ENCODE measurements at regions not wholly inside any gene's neighbourhood (a gene's known extent, or its start where the extent isn't known, plus 50 kb on each side); places are given as distances from the start of the nearest gene placed in this dataset.
"Not testable (repeated sequence)": the region's sequence is repeated elsewhere in the genome, so short reads cannot be mapped to it uniquely, and the experiment has no call there.

- H3K4me3 Mint-ChIP-seq: no peak overlapping the region
- H3K27ac Mint-ChIP-seq: no peak overlapping the region
- no peaks in the 10 kb centered on the region for H3K4me1 Mint-ChIP-seq
- DNase-seq: no peak
- intact Hi-C loops (cut with micrococcal nuclease): no loop called here
- H3K27me3 Mint-ChIP-seq: no peaks in the 10 kb centered on the region
- H3K36me3 Mint-ChIP-seq (ENCODE audit: low read depth): no peaks in the 10 kb centered on the region
- peaks cover 9% of the 10 kb centered on the region for H3K9me3 Mint-ChIP-seq
These were observed 709.1 kb upstream of the CHAC2 start for GRCh38 chr2:53058526-53058925.

GRCh38 chr2:53053937-53054336 lies 713.7 kb upstream of the CHAC2 start:
- intact Hi-C loops (cut with micrococcal nuclease): no loop called here
- Mint-ChIP-seq H3K4me1 (no peaks in the 10 kb centered on the region), H3K4me3 (no peak overlapping the region), H3K27ac (no peak overlapping the region), H3K36me3 (ENCODE audit: low read depth) (no peaks in the 10 kb centered on the region), H3K9me3 (no peaks in the 10 kb centered on the region), H3K27me3 (no peaks in the 10 kb centered on the region)
- no peak for DNase-seq

- intact Hi-C loops (cut with micrococcal nuclease): no loop called here
- no peaks in the 10 kb centered on the region for H3K4me1 Mint-ChIP-seq
- no peak for DNase-seq
- no peaks in the 10 kb centered on the region for H3K9me3 Mint-ChIP-seq
- no peaks in the 10 kb centered on the region for H3K36me3 Mint-ChIP-seq (ENCODE audit: low read depth)
- no peaks in the 10 kb centered on the region for H3K27me3 Mint-ChIP-seq
- no peak overlapping the region for H3K4me3 Mint-ChIP-seq
- no peak overlapping the region for H3K27ac Mint-ChIP-seq
These were observed 716.4 kb upstream of the CHAC2 start for GRCh38 chr2:53051157-53051556.

- H3K27ac Mint-ChIP-seq: no peak overlapping the region
- DNase-seq: no peak
- H3K4me3 Mint-ChIP-seq: no peak overlapping the region
- H3K9me3 Mint-ChIP-seq: no peaks in the 10 kb centered on the region
- H3K27me3 Mint-ChIP-seq: no peaks in the 10 kb centered on the region
- intact Hi-C loops (cut with micrococcal nuclease): no loop called here
- H3K36me3 Mint-ChIP-seq (ENCODE audit: low read depth): no peaks in the 10 kb centered on the region
- H3K4me1 Mint-ChIP-seq: no peaks in the 10 kb centered on the region
These were observed 726.9 kb upstream of the CHAC2 start for GRCh38 chr2:53040536-53041229.

GRCh38 chr2:53036196-53036595 lies 731.4 kb upstream of the CHAC2 start:
- Mint-ChIP-seq H3K4me3 (no peak overlapping the region), H3K27me3 (no peaks in the 10 kb centered on the region), H3K4me1 (no peaks in the 10 kb centered on the region), H3K9me3 (no peaks in the 10 kb centered on the region), H3K36me3 (ENCODE audit: low read depth) (no peaks in the 10 kb centered on the region), H3K27ac (no peak overlapping the region)
- no peak for DNase-seq
- intact Hi-C loops (cut with micrococcal nuclease): no loop called here

- no peaks in the 10 kb centered on the region for H3K4me1 Mint-ChIP-seq
- no peaks in the 10 kb centered on the region for H3K9me3 Mint-ChIP-seq
- no peak overlapping the region for H3K4me3 Mint-ChIP-seq
- intact Hi-C loops (cut with micrococcal nuclease): no loop called here
- no peaks in the 10 kb centered on the region for H3K27me3 Mint-ChIP-seq
- DNase-seq: no peak
- no peaks in the 10 kb centered on the region for H3K36me3 Mint-ChIP-seq (ENCODE audit: low read depth)
- H3K27ac Mint-ChIP-seq: no peak overlapping the region
These were observed 732.5 kb upstream of the CHAC2 start for GRCh38 chr2:53035153-53035552.

- Mint-ChIP-seq H3K27me3 (no peaks in the 10 kb centered on the region), H3K9me3 (no peaks in the 10 kb centered on the region), H3K36me3 (ENCODE audit: low read depth) (no peaks in the 10 kb centered on the region), H3K4me1 (no peaks in the 10 kb centered on the region), H3K4me3 (no peak overlapping the region), H3K27ac (no peak overlapping the region)
- intact Hi-C loops (cut with micrococcal nuclease): no loop called here
- no peak for DNase-seq
These were observed 734.2 kb upstream of the CHAC2 start for GRCh38 chr2:53033411-53033810.

GRCh38 chr2:53028746-53029423 lies 738.7 kb upstream of the CHAC2 start:
- intact Hi-C loops (cut with micrococcal nuclease): no loop called here
- H3K27me3 Mint-ChIP-seq: no peaks in the 10 kb centered on the region
- DNase-seq: no peak
- H3K36me3 Mint-ChIP-seq (ENCODE audit: low read depth): no peaks in the 10 kb centered on the region
- no peak overlapping the region for H3K4me3 Mint-ChIP-seq
- no peak overlapping the region for H3K27ac Mint-ChIP-seq
- no peaks in the 10 kb centered on the region for H3K4me1 Mint-ChIP-seq
- no peaks in the 10 kb centered on the region for H3K9me3 Mint-ChIP-seq

GRCh38 chr2:53028225-53028624 lies 739.4 kb upstream of the CHAC2 start:
- Mint-ChIP-seq H3K9me3 (no peaks in the 10 kb centered on the region), H3K27me3 (no peaks in the 10 kb centered on the region), H3K36me3 (ENCODE audit: low read depth) (no peaks in the 10 kb centered on the region), H3K4me1 (no peaks in the 10 kb centered on the region), H3K27ac (no peak overlapping the region), H3K4me3 (no peak overlapping the region)
- intact Hi-C loops (cut with micrococcal nuclease): no loop called here
- DNase-seq: no peak

- intact Hi-C loops (cut with micrococcal nuclease); H3K4me1 Mint-ChIP-seq; H3K9me3 Mint-ChIP-seq; DNase-seq; H3K27me3 Mint-ChIP-seq; H3K36me3 Mint-ChIP-seq (ENCODE audit: low read depth); H3K4me3 Mint-ChIP-seq; H3K27ac Mint-ChIP-seq: not testable (repeated sequence)
These were observed 745.4 kb upstream of the CHAC2 start for GRCh38 chr2:53022248-53022647.

- H3K4me3 Mint-ChIP-seq: no peak overlapping the region
- no peaks in the 10 kb centered on the region for H3K36me3 Mint-ChIP-seq (ENCODE audit: low read depth)
- H3K9me3 Mint-ChIP-seq: no peaks in the 10 kb centered on the region
- DNase-seq: no peak
- no peaks in the 10 kb centered on the region for H3K27me3 Mint-ChIP-seq
- H3K27ac Mint-ChIP-seq: no peak overlapping the region
- intact Hi-C loops (cut with micrococcal nuclease): no loop called here
- H3K4me1 Mint-ChIP-seq: no peaks in the 10 kb centered on the region
These were observed 745.8 kb upstream of the CHAC2 start for GRCh38 chr2:53021828-53022227.

- Mint-ChIP-seq H3K4me1 (no peaks in the 10 kb centered on the region), H3K27ac (no peak overlapping the region), H3K9me3 (no peaks in the 10 kb centered on the region), H3K36me3 (ENCODE audit: low read depth) (no peaks in the 10 kb centered on the region), H3K4me3 (no peak overlapping the region), H3K27me3 (no peaks in the 10 kb centered on the region)
- intact Hi-C loops (cut with micrococcal nuclease): no loop called here
- DNase-seq: no peak
These were observed 746.3 kb upstream of the CHAC2 start for GRCh38 chr2:53021292-53021691.

GRCh38 chr2:53018825-53019425 lies 748.7 kb upstream of the CHAC2 start:
- no peak overlapping the region for H3K4me3 Mint-ChIP-seq
- intact Hi-C loops (cut with micrococcal nuclease): no loop called here
- H3K27me3 Mint-ChIP-seq: no peaks in the 10 kb centered on the region
- DNase-seq: no peak
- H3K27ac Mint-ChIP-seq: no peak overlapping the region
- H3K4me1 Mint-ChIP-seq: no peaks in the 10 kb centered on the region
- H3K9me3 Mint-ChIP-seq: no peaks in the 10 kb centered on the region
- no peaks in the 10 kb centered on the region for H3K36me3 Mint-ChIP-seq (ENCODE audit: low read depth)

GRCh38 chr2:53006980-53007379 lies 760.6 kb upstream of the CHAC2 start:
- DNase-seq: no peak
- no peaks in the 10 kb centered on the region for H3K27me3 Mint-ChIP-seq
- H3K27ac Mint-ChIP-seq: no peak overlapping the region
- H3K4me1 Mint-ChIP-seq: no peaks in the 10 kb centered on the region
- H3K4me3 Mint-ChIP-seq: no peak overlapping the region
- no peaks in the 10 kb centered on the region for H3K9me3 Mint-ChIP-seq
- no peaks in the 10 kb centered on the region for H3K36me3 Mint-ChIP-seq (ENCODE audit: low read depth)
- intact Hi-C loops (cut with micrococcal nuclease): no loop called here
